HUDEP-2 (cell line): ENCODE measurements at regions not wholly inside any gene's neighbourhood (a gene's known extent, or its start where the extent isn't known, plus 50 kb on each side); places are given as distances from the start of the nearest gene placed in this dataset.

Source experiments
- DNase-seq, 76 experiments: peaks; one replicate each; lab custom pipeline; 2025; ENCODE audit not compliant: unreplicated experiment in 76 of 76; lab: John Stamatoyannopoulos, UW

DNA sequence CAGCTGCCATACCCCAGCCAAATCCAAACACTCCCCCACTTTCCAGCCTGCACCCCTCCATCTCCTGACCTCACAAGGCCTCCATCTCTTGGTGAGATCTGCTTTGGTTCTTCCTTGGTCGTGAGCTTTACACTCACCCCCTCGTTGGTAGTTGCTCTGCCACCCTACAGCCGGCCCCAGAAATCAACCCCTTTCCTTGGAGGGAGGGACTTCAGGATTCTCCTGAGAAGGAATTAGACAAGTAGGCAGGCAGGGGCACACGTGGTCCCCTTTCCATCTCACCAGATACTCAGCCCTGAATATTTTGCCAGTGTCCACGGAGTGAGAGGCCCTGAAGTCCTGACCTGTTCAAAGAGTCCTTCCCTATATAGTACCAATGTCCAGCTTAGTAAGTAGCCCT lies 120.0 kb upstream of the PWP1 start:
- DNase-seq, result no peak

DNA sequence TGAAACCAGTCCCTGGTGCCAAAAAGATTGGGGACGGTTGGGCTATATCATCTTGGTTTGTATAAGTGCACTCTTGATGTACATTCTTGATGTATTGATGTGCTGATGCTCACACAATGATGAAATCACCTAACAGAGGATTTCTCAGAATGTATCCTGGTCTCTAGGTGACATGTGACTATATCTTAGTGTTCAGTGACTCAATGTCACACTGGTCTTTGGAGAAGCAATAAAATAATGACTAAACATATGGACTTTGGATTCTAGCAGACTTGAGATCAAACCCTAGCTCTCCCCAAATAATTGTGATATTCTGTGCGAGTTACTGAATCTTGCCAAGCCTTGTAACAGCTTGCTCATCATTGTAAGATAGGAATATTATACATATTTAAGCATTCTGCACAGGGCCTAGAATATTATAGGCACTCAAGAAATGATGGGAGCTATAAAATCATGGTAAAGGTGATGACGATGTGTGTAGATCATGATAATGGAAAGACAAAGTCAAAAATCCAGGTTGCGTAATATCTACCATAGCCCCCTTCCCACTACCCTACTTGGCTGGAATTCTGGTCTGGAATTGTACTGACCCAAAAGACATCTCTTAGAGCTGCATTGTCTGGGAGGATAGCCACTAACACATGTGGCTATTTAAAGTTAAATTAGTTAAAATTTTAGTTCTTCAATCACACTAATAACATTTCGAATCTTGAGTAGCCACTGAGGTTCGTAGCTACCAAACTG lies 117.6 kb upstream of the PWP1 start:
- DNase-seq, result no peak

DNA sequence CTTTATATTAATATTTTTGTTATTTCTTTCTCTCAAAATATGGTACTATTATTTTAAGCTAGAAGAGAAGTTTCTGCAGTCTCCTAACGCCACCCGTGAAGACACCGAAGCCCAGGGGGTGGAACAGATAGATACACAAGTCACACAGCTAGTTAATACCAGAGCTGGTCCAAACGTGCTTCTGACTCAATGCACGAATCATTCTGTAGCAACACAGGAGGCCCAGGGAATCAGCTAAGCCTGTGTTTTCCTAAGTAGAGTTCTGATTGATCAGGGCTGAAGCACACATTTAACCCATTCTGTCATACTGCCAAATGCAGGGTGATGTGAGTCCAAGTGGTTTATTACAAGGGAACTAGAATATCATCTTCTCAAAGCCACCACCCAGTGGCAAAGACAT lies 116.9 kb upstream of the PWP1 start:
- DNase-seq, result no peak

DNA sequence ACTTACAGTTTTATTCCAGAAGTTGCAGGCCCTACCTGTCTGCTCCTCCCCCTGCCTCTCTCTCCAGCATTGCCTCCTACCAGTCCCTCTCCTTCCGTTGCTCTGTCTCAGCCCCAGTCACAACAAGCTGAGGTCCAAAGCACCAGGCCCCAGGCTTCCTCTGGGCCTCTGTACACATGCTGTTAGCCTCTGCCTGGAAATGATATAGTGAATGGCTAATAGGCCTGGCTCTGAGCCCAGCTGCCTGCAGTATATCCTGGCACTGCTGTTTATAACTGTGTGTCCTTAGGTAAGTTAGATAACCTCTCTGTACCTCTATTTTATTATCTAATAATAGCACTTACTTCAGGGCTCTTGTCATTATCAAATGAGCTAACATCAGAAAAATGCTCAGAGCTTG lies 114.9 kb upstream of the PWP1 start:
- DNase-seq, result no peak

DNA sequence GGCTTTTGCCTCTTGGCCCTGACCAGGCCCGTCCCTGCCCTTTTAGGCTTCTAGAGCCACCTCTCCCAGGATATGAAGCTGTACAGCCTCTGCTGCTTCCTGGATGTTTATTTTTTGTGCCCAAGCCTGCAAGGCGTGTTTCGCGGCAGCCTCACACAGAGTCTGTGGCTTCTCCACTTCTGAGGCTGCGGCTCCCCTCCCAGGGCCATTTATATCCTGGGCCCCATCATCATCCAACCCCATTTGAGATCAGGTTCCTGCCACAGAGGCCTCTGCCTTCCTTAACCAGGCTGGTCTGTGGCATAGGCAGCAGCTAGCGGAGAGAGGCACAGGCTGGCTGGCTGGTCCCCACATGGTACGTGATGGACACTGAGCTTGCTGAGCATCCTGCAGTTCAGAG lies 114.1 kb upstream of the PWP1 start:
- no peak for DNase-seq

DNA sequence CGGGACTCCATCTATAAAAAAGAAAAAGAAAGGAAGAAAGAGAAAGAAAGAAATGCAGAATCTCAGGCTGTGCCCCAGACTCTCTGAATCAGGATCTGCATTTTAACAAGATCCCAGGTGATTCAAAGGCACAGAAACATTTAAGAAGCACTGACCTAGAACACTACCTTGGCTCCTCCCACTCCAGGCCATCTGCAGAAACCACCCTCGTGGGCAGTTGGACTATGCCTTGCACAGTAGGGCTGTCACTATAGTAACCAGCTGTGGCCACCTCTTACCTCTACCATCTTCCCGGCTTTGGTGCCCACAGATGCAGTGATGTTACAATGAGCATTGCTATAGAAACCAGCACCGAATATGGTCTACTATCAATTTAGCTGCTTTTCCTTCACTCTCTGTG lies 110.9 kb upstream of the PWP1 start:
- no peak for DNase-seq

DNA sequence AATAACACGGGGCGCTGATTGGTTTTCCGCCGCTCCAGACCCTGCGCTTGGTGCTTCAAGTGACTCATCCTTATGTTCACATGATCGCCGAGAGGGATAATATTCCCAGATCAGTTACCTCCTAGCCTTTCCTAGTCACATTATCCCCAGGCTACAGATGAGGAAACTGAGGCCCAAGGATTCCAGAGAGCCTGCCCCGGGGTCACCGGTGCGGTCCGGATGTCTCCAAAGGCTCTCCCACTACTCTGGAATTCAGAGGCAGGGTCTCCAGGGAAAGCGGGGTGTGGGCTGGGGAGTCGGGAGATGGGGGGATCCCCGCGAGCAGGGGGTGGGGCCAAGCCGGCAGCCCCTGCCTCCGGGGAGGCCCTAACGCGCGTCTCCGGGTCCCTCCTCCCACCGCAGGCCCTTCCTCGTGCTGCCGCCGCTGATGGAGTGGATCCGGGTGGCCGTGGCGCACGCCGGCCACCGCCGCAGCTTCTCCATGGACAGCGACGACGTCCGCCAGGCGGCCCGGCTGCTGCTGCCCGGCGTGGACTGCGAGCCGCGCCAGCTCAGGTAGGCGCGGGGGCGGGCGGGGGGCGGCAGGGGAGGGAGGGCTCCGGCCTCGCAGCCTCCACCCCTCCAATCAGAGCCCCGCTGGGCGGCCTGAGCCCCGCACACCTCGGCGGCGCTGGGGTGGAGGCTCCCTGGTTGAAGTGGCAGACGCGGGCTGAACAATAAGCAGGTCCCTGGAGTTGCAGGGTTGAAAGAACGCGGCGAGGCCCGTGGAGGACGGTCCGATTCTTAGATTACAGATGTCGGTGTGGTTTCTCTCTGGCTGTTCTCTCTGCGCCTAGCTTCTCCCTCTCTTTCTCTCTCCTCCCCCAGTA lies 104.6 kb upstream of the PWP1 start:
- no peak for DNase-seq

DNA sequence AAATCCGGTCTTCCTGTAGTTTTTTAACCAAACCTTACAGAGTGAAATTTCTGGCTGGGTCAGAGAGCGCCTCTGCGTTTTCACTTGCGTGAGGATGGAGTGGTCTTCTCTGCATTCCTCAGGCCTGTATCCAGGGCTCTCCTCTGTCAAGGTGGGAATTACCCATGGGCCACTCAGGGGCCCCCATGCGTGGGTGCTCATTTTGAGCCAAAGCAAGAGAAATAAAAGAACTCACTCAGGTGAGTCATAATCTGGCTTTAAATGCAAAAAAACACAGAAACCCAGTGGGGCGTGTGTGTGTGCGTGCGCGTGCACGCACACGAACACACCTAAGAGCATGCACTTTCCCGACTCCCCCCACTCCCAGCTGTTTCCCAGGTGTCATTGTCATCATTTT lies 104.0 kb upstream of the PWP1 start:
- no peak for DNase-seq

DNA sequence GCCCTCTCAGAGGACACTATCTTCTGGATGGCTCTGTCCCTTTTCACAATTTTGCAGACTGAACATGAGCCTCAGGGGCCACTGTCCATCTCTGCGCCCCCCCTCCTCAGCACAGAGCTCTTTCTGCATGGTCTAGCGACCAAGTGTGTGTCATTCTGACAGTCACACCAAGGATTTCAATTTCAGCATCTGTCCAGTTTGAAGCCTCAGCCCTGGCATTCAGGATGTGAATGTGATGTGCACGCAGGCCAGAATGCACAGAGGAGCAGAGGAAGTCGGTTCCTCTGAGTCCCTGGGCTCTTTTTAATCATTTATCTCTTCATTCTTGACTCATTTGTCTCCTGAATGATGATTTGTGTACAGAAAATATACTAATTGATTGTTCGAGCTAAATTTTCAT lies 102.0 kb upstream of the PWP1 start:
- no peak for DNase-seq

DNA sequence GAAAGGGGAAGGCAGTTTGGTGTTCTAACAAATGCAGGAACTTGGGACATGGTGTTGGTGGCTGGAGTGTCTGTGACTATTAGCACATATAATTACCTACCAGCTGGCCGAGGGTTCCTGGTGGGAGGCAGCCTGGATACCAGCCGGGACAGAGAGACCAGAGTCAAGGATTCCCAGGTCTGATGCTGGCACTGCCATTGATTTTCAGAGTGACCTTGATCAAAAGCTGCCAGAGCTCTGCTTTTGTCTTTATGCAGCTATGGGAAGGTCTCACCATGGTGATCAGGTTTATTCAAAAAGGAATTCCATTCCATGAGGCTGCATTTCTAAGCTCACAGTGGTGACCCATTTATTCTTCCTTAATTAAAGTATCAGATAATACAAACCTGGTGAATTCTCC lies 101.0 kb upstream of the PWP1 start:
- no peak for DNase-seq

DNA sequence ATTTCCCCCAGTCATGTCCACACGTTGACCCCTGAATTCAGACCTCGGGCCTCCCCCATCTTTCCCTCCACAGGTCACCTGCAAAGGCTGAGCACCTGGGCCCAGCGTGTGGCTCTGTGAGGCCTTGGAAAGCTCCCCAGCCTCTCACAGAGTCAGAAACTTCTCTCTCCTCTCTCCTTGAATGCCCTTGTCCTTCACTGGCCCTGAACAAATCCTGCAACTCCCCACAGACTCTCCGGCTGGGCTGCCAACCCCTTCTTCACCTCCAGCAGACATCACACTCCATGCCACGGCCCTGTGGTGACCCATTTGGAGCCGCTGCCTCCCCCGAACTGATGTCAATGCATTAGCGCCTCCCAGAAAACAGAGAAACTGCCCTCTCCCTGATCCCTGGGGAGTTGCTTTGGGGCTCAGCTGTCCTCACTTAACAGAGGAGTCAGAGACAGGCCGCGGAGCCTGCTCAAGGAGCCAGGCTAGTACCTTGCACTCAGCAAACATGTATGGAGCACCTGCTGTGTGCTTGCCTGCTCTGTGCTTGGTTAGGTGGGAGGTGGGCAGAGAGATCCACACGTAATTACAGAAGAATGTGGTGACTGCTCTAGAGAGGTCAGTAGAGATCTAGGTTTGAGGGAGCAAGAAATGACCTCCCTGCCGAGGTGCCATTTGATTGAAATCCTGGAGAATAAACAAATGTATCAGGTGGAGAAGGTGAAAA lies 99.2 kb upstream of the PWP1 start:
- DNase-seq, result no peak

DNA sequence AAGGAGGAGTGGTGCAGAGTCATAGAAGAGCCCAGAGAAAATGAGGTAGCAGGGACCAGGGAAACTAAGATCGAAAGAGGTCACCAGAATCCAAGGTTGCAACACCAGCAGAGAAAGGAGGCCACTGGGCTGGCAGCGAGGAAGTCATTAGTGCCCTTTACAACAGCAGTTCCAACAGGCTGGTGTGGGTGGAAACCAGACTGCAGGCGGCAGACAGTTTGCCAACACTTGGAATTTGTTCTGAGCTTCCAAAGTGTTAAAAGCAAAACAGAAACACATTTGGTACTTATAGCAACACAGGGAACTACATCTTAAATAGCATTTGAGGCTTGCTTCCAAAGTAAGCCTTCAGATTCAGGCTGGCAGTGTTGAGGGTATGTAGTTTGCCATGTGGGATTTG lies 95.2 kb upstream of the PWP1 start:
- DNase-seq, result no peak

DNA sequence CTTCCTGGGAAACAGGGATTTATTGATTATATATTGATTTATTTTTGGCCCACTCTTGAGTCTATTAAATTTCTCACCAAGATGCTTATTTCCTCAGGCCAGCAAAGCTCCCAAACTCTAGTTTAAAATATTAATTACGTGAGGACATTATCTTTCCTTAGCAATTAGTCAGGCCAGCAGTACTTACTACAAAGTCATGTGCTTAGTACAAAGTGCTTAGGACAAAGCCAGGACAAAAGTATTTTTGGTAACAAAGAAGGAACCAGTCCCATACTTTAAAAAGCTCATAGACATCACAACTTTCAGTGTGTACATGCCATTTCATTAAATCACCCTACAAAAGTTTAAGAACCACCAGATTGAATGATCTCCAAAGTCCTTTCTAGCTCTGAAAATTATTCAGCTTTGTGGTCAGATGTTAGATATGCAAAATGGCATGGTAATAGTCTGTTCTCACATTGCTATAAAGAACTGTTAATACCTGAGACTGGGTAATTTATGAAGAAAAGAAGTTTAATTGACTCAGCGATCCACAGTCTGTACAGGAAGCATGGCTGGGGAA lies 94.7 kb upstream of the PWP1 start:
- no peak for DNase-seq

DNA sequence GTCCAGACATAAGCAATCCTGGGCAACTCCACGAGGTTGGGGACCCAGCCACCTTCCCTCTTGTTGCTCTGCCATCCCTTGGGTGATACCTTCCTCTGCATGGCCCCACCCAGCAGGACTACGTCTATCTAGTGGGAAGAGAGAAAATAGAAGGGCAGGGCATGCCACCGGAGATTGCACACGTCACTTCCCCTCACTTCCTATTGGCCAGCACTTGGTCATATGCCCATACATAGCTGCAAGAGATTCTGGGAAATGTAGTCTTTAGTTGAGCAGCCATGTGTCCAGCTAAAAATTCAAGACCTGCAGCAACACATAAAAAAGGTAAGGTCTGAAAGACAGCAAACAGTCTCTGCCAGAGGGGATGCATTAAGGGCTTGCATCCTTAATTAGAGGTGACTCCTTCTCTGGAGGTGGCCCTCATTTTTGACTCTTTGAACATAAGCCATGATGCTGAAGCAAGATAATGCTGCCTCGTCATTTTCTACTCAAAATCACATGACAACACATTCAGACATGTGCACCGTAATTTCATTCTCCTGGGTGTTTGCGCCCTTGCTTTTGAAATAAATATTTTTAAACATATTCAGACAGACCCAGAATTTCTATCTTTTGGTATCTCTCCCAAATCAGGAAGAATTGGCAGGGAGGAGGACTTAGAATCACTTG lies 91.8 kb upstream of the PWP1 start:
- DNase-seq, result peak in 1 of 76 experiments; percentile 8

DNA sequence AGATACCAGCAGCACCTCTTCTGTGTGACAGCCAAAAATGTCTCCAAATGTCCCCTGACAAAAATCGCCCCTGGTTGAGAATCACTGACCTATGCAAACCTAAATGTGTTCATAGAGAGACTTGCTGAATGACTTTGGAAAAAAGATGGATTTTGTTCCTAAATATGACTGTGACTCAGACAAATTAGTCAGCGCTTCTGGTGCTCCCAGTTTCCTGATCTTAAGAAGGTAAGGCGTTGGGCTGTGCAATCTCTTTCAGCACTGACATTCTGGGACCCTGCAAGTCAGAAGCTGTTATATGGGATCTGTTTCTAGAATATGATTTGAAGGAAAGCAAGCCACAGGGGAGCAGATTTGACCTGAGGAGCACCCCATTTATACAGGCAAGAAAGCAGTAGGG lies 90.6 kb upstream of the PWP1 start:
- no peak for DNase-seq

DNA sequence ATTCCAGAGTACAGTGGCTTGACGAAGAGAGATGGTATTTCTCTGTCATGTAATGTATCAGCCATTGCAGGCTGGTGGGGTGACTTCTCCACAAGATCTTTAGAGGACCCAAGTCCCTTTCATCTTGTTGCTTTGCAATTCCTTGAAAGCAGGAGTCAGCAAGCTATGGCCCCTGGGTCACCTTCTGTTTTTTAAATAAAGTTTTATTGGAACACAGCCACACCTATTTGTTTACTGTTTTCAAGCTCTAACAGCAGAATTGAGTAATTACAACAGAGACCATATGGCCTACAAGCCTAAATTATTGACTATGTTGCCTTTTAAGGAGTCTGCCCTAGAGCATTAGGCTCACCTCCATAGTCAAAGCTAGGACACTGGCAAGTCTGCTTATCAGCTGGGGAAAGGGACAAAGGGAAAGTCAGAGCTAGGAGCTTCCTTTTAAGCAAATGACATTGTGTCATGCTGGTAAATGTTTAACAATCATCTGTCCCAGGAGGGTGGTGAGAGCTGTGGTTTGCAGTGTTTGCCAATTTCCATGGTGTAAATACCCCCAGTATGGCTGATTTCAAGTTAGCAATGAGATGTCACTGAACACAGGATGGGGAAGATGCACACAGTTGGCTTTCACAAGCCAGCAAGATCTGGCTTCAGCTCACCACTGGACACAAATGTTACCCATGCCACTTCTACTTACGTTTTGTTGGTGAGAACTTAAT lies 87.7 kb upstream of the PWP1 start:
- DNase-seq, result no peak

DNA sequence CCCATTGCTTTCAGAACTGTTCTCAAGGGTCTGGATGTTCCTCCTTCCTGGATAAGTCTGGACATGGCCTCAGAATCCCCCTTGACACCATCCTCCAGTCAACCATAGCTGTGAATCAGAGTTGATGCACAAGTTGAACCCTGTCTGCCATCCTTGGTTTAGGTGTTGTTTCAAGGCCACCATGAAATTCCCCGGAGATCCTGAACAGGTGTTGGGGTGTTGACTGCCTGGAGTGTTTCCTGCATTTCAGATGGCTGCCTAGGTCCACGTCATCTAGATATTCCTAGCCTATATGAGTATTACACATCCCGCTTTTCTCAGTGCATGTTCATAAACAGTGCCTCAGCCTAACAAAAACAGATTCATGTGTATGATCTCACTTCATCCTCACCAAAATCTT lies 86.7 kb upstream of the PWP1 start:
- DNase-seq, result no peak

DNA sequence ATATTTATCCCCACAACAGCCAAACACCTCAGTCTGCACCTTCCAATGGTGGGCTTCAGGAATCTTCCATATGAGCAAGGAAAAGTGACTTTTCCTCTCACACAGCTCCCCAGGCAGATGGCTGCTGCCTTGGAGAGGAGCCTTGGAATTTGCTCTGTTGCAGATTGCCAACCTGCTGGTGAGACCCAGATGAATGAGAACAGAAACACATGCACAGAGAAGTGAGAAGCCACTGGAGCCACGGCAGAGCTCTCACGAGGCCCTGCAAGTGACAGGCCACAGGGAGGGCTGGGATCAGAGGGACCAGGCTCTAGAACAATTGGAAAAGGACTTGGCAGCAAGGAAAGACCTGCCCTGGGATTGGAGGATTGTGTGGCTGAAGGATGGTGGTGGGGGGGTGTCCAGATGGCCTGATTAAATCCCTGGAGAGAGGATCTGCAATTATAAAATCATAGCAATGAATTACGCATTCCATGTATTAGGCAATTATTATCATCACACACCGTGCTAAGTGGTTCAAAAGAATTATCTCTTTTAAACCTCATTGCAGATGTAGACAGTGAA lies 84.9 kb upstream of the PWP1 start:
- no peak for DNase-seq

DNA sequence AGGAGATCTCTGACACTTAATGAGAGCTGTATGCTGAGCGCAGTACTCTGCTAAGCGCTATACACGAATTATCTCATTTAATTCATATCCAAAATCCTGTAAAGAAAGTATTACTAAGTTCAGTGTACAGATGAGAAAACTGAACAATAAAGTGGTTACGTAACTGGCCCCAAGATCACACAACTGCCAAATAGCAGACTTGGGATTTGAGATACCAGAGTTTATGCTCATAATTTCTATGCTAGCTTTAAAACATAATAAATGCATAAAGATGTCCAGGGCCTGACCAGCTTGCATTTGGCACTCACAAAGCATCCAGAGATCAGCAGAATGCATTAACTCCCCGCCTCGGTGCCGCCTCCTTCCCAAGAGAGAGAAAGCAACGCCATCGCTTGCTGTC lies 83.2 kb upstream of the PWP1 start:
- DNase-seq, result no peak

DNA sequence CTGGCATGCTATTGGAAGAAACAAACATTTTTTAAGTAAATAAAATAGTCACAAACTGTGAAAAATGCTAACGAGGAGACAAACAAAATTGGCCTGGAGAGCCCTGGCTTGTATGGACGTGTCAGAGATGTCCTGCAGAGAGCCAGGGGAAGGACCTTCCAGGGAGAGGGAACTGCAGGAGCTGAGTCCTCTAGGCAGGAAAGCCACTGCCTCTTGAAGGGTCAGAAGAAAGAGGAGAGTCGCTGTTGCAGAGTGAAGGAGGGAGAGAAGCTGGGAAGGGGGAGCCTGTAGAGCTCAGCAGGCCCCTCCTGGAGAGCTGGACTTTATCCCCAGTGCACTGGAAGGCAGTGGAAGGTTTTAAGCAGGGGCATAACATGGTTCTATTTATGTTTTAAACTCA lies 80.3 kb upstream of the PWP1 start:
- DNase-seq, result no peak
